ENCODE measurements at regions not wholly inside any gene's neighbourhood (a gene's known extent, or its start where the extent isn't known, plus 50 kb on each side); places are given as distances from the start of the nearest gene placed in this dataset.

- DNase-seq (ENCODE audit: low spot score): no peak
Observed at GRCh38 chr5:124421584-124421983, 324.9 kb downstream of the ZNF608 start.

GRCh38 chr5:124420952-124421351 lies 325.5 kb downstream of the ZNF608 start:
- no peak for DNase-seq (ENCODE audit: low spot score)

- DNase-seq (ENCODE audit: low spot score): no peak
Observed at GRCh38 chr5:124419531-124419930, 326.9 kb downstream of the ZNF608 start.

GRCh38 chr5:124418390-124418789 lies 328.0 kb downstream of the ZNF608 start:
- DNase-seq (ENCODE audit: low spot score): no peak

GRCh38 chr5:124417196-124417595 lies 329.2 kb downstream of the ZNF608 start:
- DNase-seq (ENCODE audit: low spot score): no peak

GRCh38 chr5:124416627-124417026 lies 329.8 kb downstream of the ZNF608 start:
- DNase-seq (ENCODE audit: low spot score): no peak

GRCh38 chr5:124414973-124415372 lies 331.5 kb downstream of the ZNF608 start:
- no peak for DNase-seq (ENCODE audit: low spot score)

GRCh38 chr5:124410539-124411488 lies 335.6 kb downstream of the ZNF608 start:
- DNase-seq (ENCODE audit: low spot score): no peak

- DNase-seq (ENCODE audit: low spot score): no peak
Observed at GRCh38 chr5:124408738-124409453, 337.5 kb downstream of the ZNF608 start.

- DNase-seq (ENCODE audit: low spot score): no peak
Observed at GRCh38 chr5:124404796-124405195, 341.6 kb downstream of the ZNF608 start.

GRCh38 chr5:124403281-124403680 lies 343.2 kb downstream of the ZNF608 start:
- DNase-seq (ENCODE audit: low spot score): no peak

GRCh38 chr5:124402144-124402581 lies 344.3 kb downstream of the ZNF608 start:
- DNase-seq (ENCODE audit: low spot score): no peak

GRCh38 chr5:124401476-124402143 lies 344.8 kb downstream of the ZNF608 start:
- DNase-seq (ENCODE audit: low spot score): no peak

GRCh38 chr5:124399426-124399961 lies 346.9 kb downstream of the ZNF608 start:
- DNase-seq (ENCODE audit: low spot score): no peak

- DNase-seq (ENCODE audit: low spot score): no peak
Observed at GRCh38 chr5:124398460-124398859, 348.0 kb downstream of the ZNF608 start.

GRCh38 chr5:124397317-124397716 lies 349.1 kb downstream of the ZNF608 start:
- DNase-seq (ENCODE audit: low spot score): no peak

- no peak for DNase-seq (ENCODE audit: low spot score)
Observed at GRCh38 chr5:124395926-124396325, 350.5 kb downstream of the ZNF608 start.

GRCh38 chr5:124395287-124395686 lies 351.2 kb downstream of the ZNF608 start:
- DNase-seq (ENCODE audit: low spot score): no peak

GRCh38 chr5:124394700-124395245 lies 351.7 kb downstream of the ZNF608 start:
- no peak for DNase-seq (ENCODE audit: low spot score)

- no peak for DNase-seq (ENCODE audit: low spot score)
Observed at GRCh38 chr5:124393584-124394379, 352.7 kb downstream of the ZNF608 start.

- DNase-seq (ENCODE audit: low spot score): no peak
Observed at GRCh38 chr5:124383693-124384092, 362.7 kb downstream of the ZNF608 start.
